ENCODE measurements at regions not wholly inside any gene's neighbourhood (a gene's known extent, or its start where the extent isn't known, plus 50 kb on each side); places are given as distances from the start of the nearest gene placed in this dataset.

DNA sequence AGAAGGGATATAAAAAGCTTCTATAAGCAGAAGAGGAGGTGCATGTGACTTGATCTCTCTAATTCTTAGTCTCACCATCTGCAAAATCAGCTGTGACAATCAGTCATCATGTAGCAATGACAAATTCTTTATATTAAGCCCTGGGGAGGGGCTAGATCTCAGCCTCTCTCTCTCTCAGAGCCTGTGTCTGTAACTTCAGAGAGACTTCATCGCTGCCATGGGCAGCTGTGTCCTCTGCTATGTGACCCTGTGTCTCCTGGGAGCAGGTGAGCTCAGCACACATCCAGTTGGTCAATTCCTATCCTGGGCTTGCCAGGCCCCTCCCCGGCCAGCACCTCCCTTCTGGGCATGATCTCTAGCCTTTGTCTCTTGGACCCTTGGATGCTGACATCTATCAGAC, 109.6 kb downstream of the ANKRD18B start:
- no peak for TF ChIP-seq CTCF (conservative IDR thresholded peaks at IDR 0.05; ENCODE audit: low read depth, low read length)
- TF ChIP-seq EZH2 (IDR thresholded peaks at IDR 0.05; ENCODE audit: borderline replicate concordance, low read depth, low read length, poor library complexity, severe bottlenecking), result no peak
